ENCODE measurements at regions not wholly inside any gene's neighbourhood (a gene's known extent, or its start where the extent isn't known, plus 50 kb on each side); places are given as distances from the start of the nearest gene placed in this dataset.
A peak's percentile ranks its signal among the peaks of the same experiment; 100 is the strongest.
"Not testable (repeated sequence)": the region's sequence is repeated elsewhere in the genome, so short reads cannot be mapped to it uniquely, and the experiment has no call there.

GRCh38 chr11:81568918-81569317 is 1164.7 kb downstream of the FAM181B start:
- DNase-seq: no peak

- DNase-seq: no peak
Observed at GRCh38 chr11:81548123-81548522, 1185.5 kb downstream of the FAM181B start.

GRCh38 chr11:81539806-81540205 is 1193.9 kb downstream of the FAM181B start:
- not testable (repeated sequence) for DNase-seq

GRCh38 chr11:81515566-81515965 is 1218.1 kb downstream of the FAM181B start:
- no peak for DNase-seq

GRCh38 chr11:81497202-81497804 is 1236.4 kb downstream of the FAM181B start:
- DNase-seq: peak; percentile 67

- peak; percentile 3 for DNase-seq
Observed at GRCh38 chr11:81496601-81497000, 1237.1 kb downstream of the FAM181B start.

- DNase-seq: no peak
Observed at GRCh38 chr11:81495699-81496292, 1237.9 kb downstream of the FAM181B start.

- no peak for DNase-seq
Observed at GRCh38 chr11:81494431-81494830, 1239.2 kb downstream of the FAM181B start.

GRCh38 chr11:81492923-81493445 is 1240.7 kb downstream of the FAM181B start:
- no peak for DNase-seq

- no peak for DNase-seq
Observed at GRCh38 chr11:81487109-81487508, 1246.6 kb downstream of the FAM181B start.

GRCh38 chr11:81484196-81484595 is 1249.5 kb downstream of the FAM181B start:
- DNase-seq: no peak

GRCh38 chr11:81477277-81477676 is 1256.4 kb downstream of the FAM181B start:
- no peak for DNase-seq

GRCh38 chr11:81476345-81476744 is 1257.3 kb downstream of the FAM181B start:
- no peak for DNase-seq

GRCh38 chr11:81472646-81473045 is 1261.0 kb downstream of the FAM181B start:
- no peak for DNase-seq

GRCh38 chr11:81470446-81470845 is 1263.2 kb downstream of the FAM181B start:
- no peak for DNase-seq

GRCh38 chr11:81459766-81460306 is 1273.8 kb downstream of the FAM181B start:
- DNase-seq: no peak

GRCh38 chr11:81449588-81450156 is 1284.0 kb downstream of the FAM181B start:
- no peak for DNase-seq

- DNase-seq: no peak
Observed at GRCh38 chr11:81444297-81444696, 1289.4 kb downstream of the FAM181B start.

GRCh38 chr11:81432333-81432732 is 1301.3 kb downstream of the FAM181B start:
- no peak for DNase-seq

- DNase-seq: no peak
Observed at GRCh38 chr11:81424822-81425221, 1308.8 kb downstream of the FAM181B start.

- DNase-seq: no peak
Observed at GRCh38 chr11:81422402-81422801, 1311.3 kb downstream of the FAM181B start.

GRCh38 chr11:81421251-81421860 is 1312.3 kb downstream of the FAM181B start:
- DNase-seq: no peak

- no peak for DNase-seq
Observed at GRCh38 chr11:81420668-81421250, 1312.9 kb downstream of the FAM181B start.

All from tongue (tissue), 1 donor.